ENCODE measurements at regions not wholly inside any gene's neighbourhood (a gene's known extent, or its start where the extent isn't known, plus 50 kb on each side); places are given as distances from the start of the nearest gene placed in this dataset.
"Not testable (repeated sequence)": the region's sequence is repeated elsewhere in the genome, so short reads cannot be mapped to it uniquely, and the experiment has no call there.

DNA sequence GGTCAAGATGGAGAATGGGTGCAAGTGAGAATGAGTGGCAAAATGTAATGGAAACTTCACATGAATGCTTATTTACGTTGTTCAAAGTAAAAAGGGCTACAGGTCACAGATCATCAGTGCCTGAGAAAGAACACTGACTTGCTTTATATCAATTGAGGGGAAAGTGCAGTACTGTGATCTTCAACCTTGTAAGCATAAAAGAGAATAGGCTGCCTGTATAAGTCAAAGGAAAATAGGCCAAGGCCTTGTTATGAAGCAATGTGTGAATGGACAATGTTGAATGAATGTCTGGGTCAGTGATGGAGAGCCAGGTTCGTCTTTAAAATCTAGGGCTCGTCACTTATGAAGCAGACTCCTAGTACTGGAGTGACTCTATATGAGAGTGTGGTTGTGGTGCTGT, 158.6 kb upstream of the NT5E start:
- Histone ChIP-seq H3K36me3 (ENCODE audit: control insufficient read depth, insufficient read depth, low read length) (no peaks in the 10 kb centered on the region), H3K9me3 (ENCODE audit: control insufficient read depth, low read length) (no peaks in the 10 kb centered on the region), H3K27me3 (ENCODE audit: control insufficient read depth, insufficient read depth, low read length, poor library complexity, severe bottlenecking) (peaks cover 16% of the 10 kb centered on the region), H3K27ac (ENCODE audit: low read depth, low read length) (no peak overlapping the region), H3K4me1 (ENCODE audit: control insufficient read depth, insufficient read depth, low read length) (no peaks in the 10 kb centered on the region), H3K9ac (ENCODE audit: extremely low read depth, low read length, poor library complexity, severe bottlenecking) (no peak overlapping the region), H3K4me3 (ENCODE audit: low read length) (no peak overlapping the region)
- H3K36me3 Mint-ChIP-seq (ENCODE audit: low read depth) = no peaks in the 10 kb centered on the region
- 88 to 89% methylated on average over 3 of the region's 3 CpGs for WGBS, 2 experiments (ENCODE audit: insufficient coverage in 1 of 2, insufficient read length in 1 of 2)
- H3K4me1 Mint-ChIP-seq = no peaks in the 10 kb centered on the region
- H3K9me3 Mint-ChIP-seq = peaks cover 12% of the 10 kb centered on the region
- peaks cover 10% of the 10 kb centered on the region for H3K27me3 Mint-ChIP-seq (ENCODE audit: insufficient read depth)
- no peak for DNase-seq
- no peak for TF ChIP-seq CTCF (conservative IDR thresholded peaks at IDR 0.05)
- no peak overlapping the region for H3K27ac Mint-ChIP-seq
- no peak overlapping the region for H3K4me3 Mint-ChIP-seq

- H3K27me3 Mint-ChIP-seq (ENCODE audit: insufficient read depth) = peaks cover 2% of the 10 kb centered on the region
- H3K4me3 Mint-ChIP-seq = no peak overlapping the region
- no peak overlapping the region for H3K27ac Mint-ChIP-seq
- WGBS, 2 experiments (ENCODE audit: insufficient coverage in 1 of 2, insufficient read length in 1 of 2) = 77 to 87% methylated on average over 4 to 9 of the region's 9 CpGs
- H3K4me3 ChIP-seq (ENCODE audit: low read length) = no peak overlapping the region
- H3K27me3 ChIP-seq (ENCODE audit: control insufficient read depth, insufficient read depth, low read length, poor library complexity, severe bottlenecking) = no peaks in the 10 kb centered on the region
- H3K36me3 ChIP-seq (ENCODE audit: control insufficient read depth, insufficient read depth, low read length) = no peaks in the 10 kb centered on the region
- H3K36me3 Mint-ChIP-seq (ENCODE audit: low read depth) = no peaks in the 10 kb centered on the region
- peaks cover 3% of the 10 kb centered on the region for H3K4me1 Mint-ChIP-seq
- no peak for DNase-seq
- H3K27ac ChIP-seq (ENCODE audit: low read depth, low read length) = no peak overlapping the region
- no peak for TF ChIP-seq CTCF (conservative IDR thresholded peaks at IDR 0.05)
- no peak overlapping the region for H3K9ac ChIP-seq (ENCODE audit: extremely low read depth, low read length, poor library complexity, severe bottlenecking)
- H3K4me1 ChIP-seq (ENCODE audit: control insufficient read depth, insufficient read depth, low read length) = no peaks in the 10 kb centered on the region
- H3K9me3 Mint-ChIP-seq = peaks cover 12% of the 10 kb centered on the region
- H3K9me3 ChIP-seq (ENCODE audit: control insufficient read depth, low read length) = no peaks in the 10 kb centered on the region
Observed at GRCh38 chr6:85287654-85288053, 162.2 kb upstream of the NT5E start.

DNA sequence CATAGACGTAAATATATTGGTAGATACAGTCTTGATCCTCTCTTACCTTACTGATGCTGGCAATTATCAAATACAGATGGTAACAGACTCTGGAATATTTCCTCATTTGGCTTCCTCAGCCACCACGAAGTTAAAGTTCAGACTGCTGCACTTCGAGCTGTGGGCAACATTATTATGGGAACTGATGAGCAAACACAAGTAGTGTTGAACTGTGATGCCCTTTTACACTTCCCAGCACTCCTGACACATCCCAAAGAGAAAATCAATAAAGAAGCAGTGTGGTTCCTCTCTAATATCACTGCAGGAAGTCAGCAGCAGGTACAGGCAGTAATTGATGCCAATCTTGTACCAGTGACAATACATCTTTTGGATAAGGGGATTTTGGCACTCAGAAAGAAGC, 162.7 kb upstream of the NT5E start:
- no peak overlapping the region for H3K4me3 Mint-ChIP-seq
- H3K36me3 Mint-ChIP-seq (ENCODE audit: low read depth) = no peaks in the 10 kb centered on the region
- H3K4me1 Mint-ChIP-seq = peaks cover 3% of the 10 kb centered on the region
- Histone ChIP-seq H3K36me3 (ENCODE audit: control insufficient read depth, insufficient read depth, low read length) (no peaks in the 10 kb centered on the region), H3K4me1 (ENCODE audit: control insufficient read depth, insufficient read depth, low read length) (no peaks in the 10 kb centered on the region), H3K4me3 (ENCODE audit: low read length) (no peak overlapping the region), H3K9me3 (ENCODE audit: control insufficient read depth, low read length) (no peaks in the 10 kb centered on the region), H3K27me3 (ENCODE audit: control insufficient read depth, insufficient read depth, low read length, poor library complexity, severe bottlenecking) (no peaks in the 10 kb centered on the region), H3K27ac (ENCODE audit: low read depth, low read length) (no peak overlapping the region), H3K9ac (ENCODE audit: extremely low read depth, low read length, poor library complexity, severe bottlenecking) (no peak overlapping the region)
- H3K27ac Mint-ChIP-seq = no peak overlapping the region
- no peak for TF ChIP-seq CTCF (conservative IDR thresholded peaks at IDR 0.05)
- DNase-seq = no peak
- H3K9me3 Mint-ChIP-seq = peaks cover 12% of the 10 kb centered on the region
- 89 to 100% methylated on average over 1 to 3 of the region's 3 CpGs for WGBS, 2 experiments (ENCODE audit: insufficient coverage in 1 of 2, insufficient read length in 1 of 2)
- peaks cover 2% of the 10 kb centered on the region for H3K27me3 Mint-ChIP-seq (ENCODE audit: insufficient read depth)

DNA sequence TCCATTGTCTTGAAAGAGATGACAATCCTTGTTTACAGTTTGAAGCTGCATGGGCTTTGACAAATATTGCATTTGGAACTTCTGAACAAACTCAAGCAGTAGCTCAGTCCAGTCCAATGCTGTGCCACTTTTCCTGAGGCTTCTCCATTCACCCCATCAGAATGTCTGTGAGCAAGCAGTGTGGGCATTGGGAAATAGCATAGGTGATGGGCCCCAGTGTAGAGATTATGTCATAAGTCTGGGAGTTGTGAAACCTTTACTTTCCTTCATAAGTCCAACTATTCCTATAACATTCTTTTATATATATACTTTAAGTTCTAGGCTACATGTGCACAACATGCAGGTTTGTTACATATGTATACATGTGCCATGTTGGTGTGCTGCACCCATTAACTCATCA, 163.4 kb upstream of the NT5E start:
- not testable (repeated sequence) for H3K4me3 Mint-ChIP-seq; H3K36me3 ChIP-seq (ENCODE audit: control insufficient read depth, insufficient read depth, low read length); H3K9me3 ChIP-seq (ENCODE audit: control insufficient read depth, low read length); H3K27me3 Mint-ChIP-seq (ENCODE audit: insufficient read depth); H3K27me3 ChIP-seq (ENCODE audit: control insufficient read depth, insufficient read depth, low read length, poor library complexity, severe bottlenecking); H3K36me3 Mint-ChIP-seq (ENCODE audit: low read depth); DNase-seq; H3K4me1 Mint-ChIP-seq; H3K27ac Mint-ChIP-seq; H3K4me3 ChIP-seq (ENCODE audit: low read length); H3K4me1 ChIP-seq (ENCODE audit: control insufficient read depth, insufficient read depth, low read length); H3K27ac ChIP-seq (ENCODE audit: low read depth, low read length); H3K9ac ChIP-seq (ENCODE audit: extremely low read depth, low read length, poor library complexity, severe bottlenecking)
- peaks cover 12% of the 10 kb centered on the region for H3K9me3 Mint-ChIP-seq
